Aorta (tissue), 5 donors: ENCODE measurements at regions not wholly inside any gene's neighbourhood (a gene's known extent, or its start where the extent isn't known, plus 50 kb on each side); places are given as distances from the start of the nearest gene placed in this dataset.

ENCODE experiments used
- ATAC-seq: fragments of 200-7000 bp; cut with Tn5 transposase; one replicate; pipeline ENCODE4 v1.9.1; 2022; ENCODE audit warnings: moderate library complexity; ENCODE audit not compliant: low FRiP score
- DNase-seq, 2 donors: peaks; one replicate each; pipeline ENCODE4 v3.0.0-alpha.2; 2020
- H3K27ac ChIP-seq, 2 donors: one replicate each; pipeline ENCODE4 v1.5.1; 2013; ENCODE audit warnings: low read length in 2 of 2, mild to moderate bottlenecking in 2 of 2, moderate library complexity in 2 of 2, control low read depth in 1 of 2, inconsistent platforms in 1 of 2, low read depth in 1 of 2
- H3K27me3 ChIP-seq, 2 donors: one replicate each; pipeline ENCODE4 v1.6.1; 2013; ENCODE audit warnings: control low read depth in 1 of 2, low read length in 1 of 2, mild to moderate bottlenecking in 1 of 2, moderate library complexity in 1 of 2; ENCODE audit not compliant: insufficient read depth in 2 of 2, control insufficient read depth in 1 of 2
- H3K36me3 ChIP-seq, 2 donors: one replicate each; pipeline ENCODE4 v1.6.1; 2013; ENCODE audit warnings: control low read depth in 1 of 2, low read length in 1 of 2, mild to moderate bottlenecking in 1 of 2; ENCODE audit not compliant: insufficient read depth in 2 of 2, control insufficient read depth in 1 of 2
- H3K4me1 ChIP-seq, 2 donors: one replicate each; pipeline ENCODE4 v1.6.1; 2013; ENCODE audit warnings: low read length in 2 of 2, control low read depth in 1 of 2, mild to moderate bottlenecking in 1 of 2, moderate library complexity in 1 of 2; ENCODE audit not compliant: insufficient read depth in 2 of 2, control insufficient read depth in 1 of 2
- H3K4me3 ChIP-seq, 2 donors: one replicate each; pipeline ENCODE4 v1.5.1; 2013; ENCODE audit warnings: low read length in 2 of 2, control low read depth in 1 of 2, mild to moderate bottlenecking in 1 of 2
- H3K9me3 ChIP-seq: one replicate; pipeline ENCODE4 v1.6.1; 2013; ENCODE audit warnings: mild to moderate bottlenecking, low read length; ENCODE audit not compliant: control insufficient read depth
- WGBS, 2 donors: extraction: QIAGEN DNeasy Blood & Tissue Kit; methylation state at CpG; one replicate each; pipeline ENCODE4 v1.1.7; 2013; 5-methylcytosine and 5-hydroxymethylcytosine counted together
- intact Hi-C, 2 donors: fragments of 100-400 bp; cut with DNase I; formaldehyde crosslinking; loops; one replicate each; pipeline versions ENCODE4 v1.14.2 to v1.15.0; 2022
- donor health status: healthy with polysubstance abuse.
- donor health status: Bipolar disorder and iron deficiency.
- donor health status: DM: no; HTN: no; CAD: no.
- donor health status: DM: no; HTN: no; CAD: no.
- donor health status: DM: yes; HTN: yes; CAD: no.

DNA sequence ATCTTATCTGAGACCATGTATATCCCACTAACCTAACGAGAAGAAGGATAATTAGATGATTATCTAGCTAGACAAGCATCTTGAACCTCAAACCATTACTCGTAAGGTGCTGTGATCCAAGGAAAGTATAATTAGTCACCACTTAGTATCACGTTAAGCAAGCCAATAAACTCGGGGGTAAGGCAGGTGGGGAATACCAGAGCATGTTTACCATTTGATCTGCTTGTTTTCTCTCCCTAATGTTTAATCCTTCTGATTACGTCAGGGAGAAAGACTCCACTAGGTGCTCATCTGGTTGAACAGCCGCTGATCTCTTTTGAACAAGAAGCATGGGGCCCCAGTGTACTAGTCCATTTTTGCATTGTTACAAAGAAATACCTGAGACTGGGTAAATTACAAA, 69.9 kb upstream of the SLC1A1 start:
- no peaks in the 10 kb centered on the region for H3K36me3 ChIP-seq
- ATAC-seq, result no peak
- no peaks in the 10 kb centered on the region for H3K27me3 ChIP-seq
- DNase-seq, result no peak
- H3K9me3 ChIP-seq, result no peaks in the 10 kb centered on the region
- no peaks in the 10 kb centered on the region for H3K4me1 ChIP-seq
- no peak overlapping the region for H3K27ac ChIP-seq
- 87 to 90% methylated on average over 6 of the region's 6 CpGs for WGBS, 2 donors
- H3K4me3 ChIP-seq, result no peak overlapping the region
- intact Hi-C loops, result no loop called here

DNA sequence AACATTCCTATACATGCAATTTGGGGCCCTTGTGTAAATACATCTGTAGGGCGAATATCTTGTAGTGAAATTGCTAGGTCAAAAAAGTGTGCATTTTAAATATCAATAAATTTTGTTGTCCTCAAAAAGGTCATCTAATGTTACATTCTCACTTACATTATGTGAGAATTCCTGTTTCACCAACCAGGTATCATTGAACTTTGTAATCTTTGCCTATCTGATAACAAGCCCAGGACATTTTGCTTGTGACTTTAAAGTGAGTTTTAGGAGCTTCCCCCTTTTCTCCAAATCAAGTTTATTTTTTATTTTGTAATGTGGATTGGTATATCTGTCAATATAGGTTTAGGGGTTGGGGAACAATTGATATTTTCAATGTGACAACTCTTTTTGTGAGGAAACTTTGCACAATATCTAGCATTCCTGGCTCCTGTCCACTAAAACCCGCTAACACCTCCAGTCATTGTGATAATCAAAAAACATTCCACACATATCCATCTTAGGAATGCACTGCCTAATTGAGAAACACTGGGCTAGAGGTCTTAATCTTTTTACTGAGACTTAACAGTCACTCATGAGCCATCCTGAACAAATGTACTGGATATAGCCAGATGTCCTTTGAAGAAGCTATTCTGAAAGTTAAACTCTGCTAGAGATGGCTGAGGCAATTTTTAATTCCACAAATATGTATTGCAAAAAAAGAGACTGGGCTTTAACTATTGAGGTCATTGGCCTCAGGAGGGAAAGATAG, 72.5 kb upstream of the SLC1A1 start:
- no peaks in the 10 kb centered on the region for H3K27me3 ChIP-seq
- no peak overlapping the region for H3K27ac ChIP-seq
- WGBS, 2 donors, result 71 to 76% methylated on average over 2 of the region's 2 CpGs
- H3K4me1 ChIP-seq, result no peaks in the 10 kb centered on the region
- H3K4me3 ChIP-seq, result no peak overlapping the region
- ATAC-seq, result no peak
- intact Hi-C loops, result no loop called here
- H3K9me3 ChIP-seq, result peaks cover 1% of the 10 kb centered on the region
- no peak for DNase-seq
- no peaks in the 10 kb centered on the region for H3K36me3 ChIP-seq

DNA sequence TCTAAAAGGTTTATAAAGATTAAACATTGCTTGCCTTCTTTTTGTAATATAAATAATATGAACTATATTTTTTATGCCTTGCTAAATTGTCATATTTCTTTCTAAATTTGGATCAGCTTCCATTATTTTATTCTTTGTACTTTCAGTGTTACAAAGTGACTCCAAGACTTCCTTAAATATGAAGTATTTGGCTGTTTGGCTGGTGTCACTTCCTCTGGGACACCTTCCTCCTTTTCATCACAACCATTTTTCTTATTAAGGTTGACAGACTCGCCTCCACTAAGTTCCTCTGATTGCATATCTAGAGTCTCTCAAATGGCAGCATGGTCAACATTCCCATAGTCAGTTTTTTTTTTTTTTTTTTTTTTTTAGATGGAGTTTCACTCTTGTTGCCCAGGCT, 73.8 kb upstream of the SLC1A1 start:
- Histone ChIP-seq H3K4me3 (no peak overlapping the region), H3K27ac (no peak overlapping the region), H3K9me3 (peaks cover 1% of the 10 kb centered on the region), H3K27me3 (no peaks in the 10 kb centered on the region), H3K4me1 (no peaks in the 10 kb centered on the region), H3K36me3 (no peaks in the 10 kb centered on the region)
- no peak for DNase-seq
- WGBS, 2 donors, result 31 to 51% methylated on average over 1 of the region's 1 CpG
- ATAC-seq, result no peak
- intact Hi-C loops, result no loop called here

GRCh38 chr9:4415281-4415680, 75.0 kb upstream of the SLC1A1 start:
- H3K4me1 ChIP-seq, result no peaks in the 10 kb centered on the region
- no peak overlapping the region for H3K4me3 ChIP-seq
- peaks cover 1% of the 10 kb centered on the region for H3K9me3 ChIP-seq
- 67 to 77% methylated on average over 2 of the region's 2 CpGs for WGBS, 2 donors
- no peak for ATAC-seq
- H3K36me3 ChIP-seq, result no peaks in the 10 kb centered on the region
- H3K27me3 ChIP-seq, result no peaks in the 10 kb centered on the region
- H3K27ac ChIP-seq, result no peak overlapping the region
- intact Hi-C loops, result no loop called here
- no peak for DNase-seq

DNA sequence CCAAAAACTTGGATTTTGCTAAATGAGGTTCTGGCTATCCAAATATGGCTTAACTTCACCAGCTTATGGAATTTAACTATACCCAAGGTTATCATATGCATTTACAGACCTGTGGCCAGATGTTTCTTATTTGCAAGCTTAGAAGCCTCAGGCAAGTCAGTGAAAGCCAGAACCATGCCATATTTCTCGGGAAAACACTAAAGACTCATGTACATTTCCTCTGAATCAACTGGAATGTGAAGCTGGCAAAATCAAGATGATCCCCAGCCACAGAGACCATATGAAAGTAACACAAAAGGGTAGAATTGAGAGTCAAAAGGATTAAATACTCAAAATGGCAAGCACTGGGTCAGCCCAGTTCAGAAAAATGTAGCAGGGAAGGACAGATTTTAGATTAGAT, 76.4 kb upstream of the SLC1A1 start:
- Histone ChIP-seq H3K9me3 (peaks cover 1% of the 10 kb centered on the region), H3K4me3 (no peak overlapping the region), H3K4me1 (no peaks in the 10 kb centered on the region), H3K27me3 (no peaks in the 10 kb centered on the region), H3K27ac (no peak overlapping the region), H3K36me3 (no peaks in the 10 kb centered on the region)
- no peak for DNase-seq
- intact Hi-C loops, result no loop called here
- no peak for ATAC-seq
- 61 to 68% methylated on average over 1 of the region's 1 CpG for WGBS, 2 donors

DNA sequence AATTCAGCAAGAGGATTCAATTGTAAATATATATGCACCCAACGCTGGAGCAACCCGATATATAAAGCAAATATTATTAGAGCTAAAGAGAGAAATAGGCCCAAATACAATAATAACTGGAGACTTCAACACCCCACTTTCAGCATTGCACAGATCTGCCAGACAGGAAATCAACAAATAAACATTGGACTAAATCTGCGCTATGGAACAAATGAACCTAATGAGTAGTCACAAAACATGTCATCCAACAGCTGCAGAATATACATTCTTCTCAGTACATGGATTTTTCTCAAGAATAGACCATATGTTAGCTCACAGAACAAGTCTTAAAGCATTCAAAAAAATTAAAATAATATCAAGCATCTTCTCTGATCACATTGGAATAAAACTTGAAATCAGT, 86.1 kb upstream of the SLC1A1 start:
- Histone ChIP-seq H3K9me3 (peaks cover 2% of the 10 kb centered on the region), H3K27ac (no peak overlapping the region), H3K4me3 (no peak overlapping the region), H3K27me3 (no peaks in the 10 kb centered on the region), H3K36me3 (no peaks in the 10 kb centered on the region), H3K4me1 (no peaks in the 10 kb centered on the region)
- DNase-seq (no peak), ATAC-seq (no peak)
- 71 to 73% methylated on average over 3 of the region's 3 CpGs for WGBS, 2 donors
- intact Hi-C loops, result no loop called here

GRCh38 chr9:4402501-4402900, 87.8 kb upstream of the SLC1A1 start:
- H3K4me1 ChIP-seq, result no peaks in the 10 kb centered on the region
- H3K4me3 ChIP-seq, result no peak overlapping the region
- peaks cover 2% of the 10 kb centered on the region for H3K9me3 ChIP-seq
- no peak for DNase-seq
- no peaks in the 10 kb centered on the region for H3K36me3 ChIP-seq
- intact Hi-C loops, result no loop called here
- no peaks in the 10 kb centered on the region for H3K27me3 ChIP-seq
- ATAC-seq, result no peak
- no peak overlapping the region for H3K27ac ChIP-seq

- no peak for DNase-seq
- WGBS, 2 donors, result 83 to 89% methylated on average over 3 of the region's 3 CpGs
- intact Hi-C loops, result no loop called here
Measured at GRCh38 chr9:4400731-4401130, 89.5 kb upstream of the SLC1A1 start.

DNA sequence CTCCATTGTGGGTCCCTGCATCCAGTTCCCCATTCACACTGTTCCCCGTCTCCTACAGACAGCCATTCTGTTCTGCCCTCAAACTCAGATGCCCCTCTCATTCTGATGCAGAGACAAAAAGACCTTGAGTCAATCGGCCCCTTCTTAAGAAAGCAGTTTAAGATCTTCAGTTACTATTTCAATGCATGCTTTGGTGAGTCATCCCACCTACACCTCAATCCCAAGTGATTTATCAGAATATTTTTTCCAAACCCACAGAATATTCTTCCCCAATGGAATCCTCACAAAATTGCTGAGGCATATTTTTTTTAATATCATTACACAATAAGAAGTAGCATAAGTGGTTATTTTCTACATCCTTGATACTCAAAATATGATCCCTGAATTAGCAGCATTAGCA, 92.4 kb upstream of the SLC1A1 start:
- no peaks in the 10 kb centered on the region for H3K4me1 ChIP-seq
- 70 to 75% methylated on average over 2 of the region's 2 CpGs for WGBS, 2 donors
- intact Hi-C loops, result loop anchor here in 1 of 2 donors (5.0 kb wide), 1 partner anchor 134 kb away; no protein-coding TSS in a partner anchor
- ATAC-seq (no peak), DNase-seq (no peak)
- no peaks in the 10 kb centered on the region for H3K36me3 ChIP-seq
- H3K27ac ChIP-seq, result no peak overlapping the region
- H3K9me3 ChIP-seq, result peaks cover 2% of the 10 kb centered on the region
- H3K27me3 ChIP-seq, result no peaks in the 10 kb centered on the region
- no peak overlapping the region for H3K4me3 ChIP-seq

More at GRCh38 chr9:4400731-4401130, 89.5 kb upstream of the SLC1A1 start:
- no peak for ATAC-seq
- Histone ChIP-seq H3K36me3 (no peaks in the 10 kb centered on the region), H3K9me3 (peaks cover 2% of the 10 kb centered on the region), H3K27me3 (no peaks in the 10 kb centered on the region), H3K27ac (no peak overlapping the region), H3K4me3 (no peak overlapping the region), H3K4me1 (no peaks in the 10 kb centered on the region)
